ENCODE measurements at regions not wholly inside any gene's neighbourhood (a gene's known extent, or its start where the extent isn't known, plus 50 kb on each side); places are given as distances from the start of the nearest gene placed in this dataset.

DNA sequence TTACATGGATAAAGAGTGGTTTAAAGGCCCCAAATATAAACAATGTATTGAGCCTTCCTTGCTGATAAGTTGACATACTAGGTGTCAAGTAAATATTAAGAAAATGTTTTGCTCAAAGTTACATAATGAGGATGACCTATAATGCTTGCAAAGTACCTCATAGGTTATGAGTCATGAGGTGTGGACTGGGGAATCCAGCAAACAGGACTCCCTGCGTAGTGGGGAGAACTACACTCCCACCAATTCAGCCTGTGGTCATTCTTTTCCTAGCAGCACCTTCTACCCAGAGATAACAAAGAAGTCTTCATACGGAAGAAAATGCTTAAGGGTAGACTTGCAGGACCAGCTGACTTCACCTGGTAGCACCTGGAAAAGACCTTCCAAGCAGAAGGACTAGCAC is 418.9 kb upstream of the CPEB2 start:
- no peak for TF ChIP-seq CTCF (IDR thresholded peaks at IDR 0.05; ENCODE audit: partially characterized antibody, unreplicated experiment)
- Mint-ChIP-seq H3K27me3 (ENCODE audit: unreplicated experiment) (no peaks in the 10 kb centered on the region), H3K36me3 (ENCODE audit: unreplicated experiment) (no peaks in the 10 kb centered on the region), H3K27ac (ENCODE audit: unreplicated experiment) (no peak overlapping the region), H3K4me3 (ENCODE audit: unreplicated experiment) (no peak overlapping the region), H3K4me1 (ENCODE audit: low read depth, unreplicated experiment) (no peaks in the 10 kb centered on the region), H3K9me3 (ENCODE audit: unreplicated experiment) (no peaks in the 10 kb centered on the region)
- DNase-seq: no peak

DNA sequence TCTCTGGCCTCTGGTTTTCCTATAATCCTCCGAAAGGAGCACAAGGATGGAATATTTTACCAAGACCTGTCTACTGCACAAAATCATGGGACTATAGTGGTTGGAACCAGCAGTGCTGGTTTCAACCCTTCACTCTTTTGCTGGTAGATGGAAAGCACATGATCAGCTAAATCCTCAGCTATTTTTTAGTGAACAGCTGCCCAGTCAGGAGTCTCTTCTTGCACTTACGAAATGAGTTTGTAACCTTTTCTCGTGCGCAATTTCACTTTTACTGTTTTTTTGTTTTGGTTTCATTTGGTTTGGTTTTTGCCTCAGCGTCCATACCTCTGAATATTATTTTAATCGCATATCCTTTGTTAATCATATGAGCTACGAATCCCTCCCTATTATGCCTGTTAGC is 418.5 kb upstream of the CPEB2 start:
- H3K4me1 Mint-ChIP-seq (ENCODE audit: low read depth, unreplicated experiment): no peaks in the 10 kb centered on the region
- H3K9me3 Mint-ChIP-seq (ENCODE audit: unreplicated experiment): no peaks in the 10 kb centered on the region
- H3K27me3 Mint-ChIP-seq (ENCODE audit: unreplicated experiment): no peaks in the 10 kb centered on the region
- TF ChIP-seq CTCF (IDR thresholded peaks at IDR 0.05; ENCODE audit: partially characterized antibody, unreplicated experiment): no peak
- no peak overlapping the region for H3K27ac Mint-ChIP-seq (ENCODE audit: unreplicated experiment)
- no peaks in the 10 kb centered on the region for H3K36me3 Mint-ChIP-seq (ENCODE audit: unreplicated experiment)
- H3K4me3 Mint-ChIP-seq (ENCODE audit: unreplicated experiment): no peak overlapping the region
- DNase-seq: no peak

DNA sequence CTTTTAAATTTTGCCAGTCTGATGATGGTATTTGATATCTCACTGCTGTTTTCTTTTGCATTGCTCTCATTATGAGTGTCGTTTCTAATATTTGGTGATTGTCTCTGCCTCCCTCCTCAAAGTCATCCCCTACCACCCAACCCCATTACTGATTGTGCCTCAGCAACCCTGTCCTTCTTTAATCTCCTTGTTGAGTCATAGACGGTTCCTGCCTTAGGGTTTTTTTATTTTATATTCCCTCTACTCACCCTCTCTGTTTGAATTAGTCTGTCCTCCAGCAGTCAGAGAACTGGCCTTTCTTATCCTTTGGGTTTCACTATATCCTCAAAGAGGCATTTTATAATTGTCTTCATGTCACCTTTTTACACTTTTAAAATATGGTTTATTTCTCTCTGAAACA is 409.3 kb upstream of the CPEB2 start:
- Mint-ChIP-seq H3K9me3 (ENCODE audit: unreplicated experiment) (no peaks in the 10 kb centered on the region), H3K4me3 (ENCODE audit: unreplicated experiment) (no peak overlapping the region), H3K36me3 (ENCODE audit: unreplicated experiment) (no peaks in the 10 kb centered on the region), H3K4me1 (ENCODE audit: low read depth, unreplicated experiment) (no peaks in the 10 kb centered on the region), H3K27ac (ENCODE audit: unreplicated experiment) (no peak overlapping the region), H3K27me3 (ENCODE audit: unreplicated experiment) (no peaks in the 10 kb centered on the region)
- no peak for TF ChIP-seq CTCF (IDR thresholded peaks at IDR 0.05; ENCODE audit: partially characterized antibody, unreplicated experiment)
- no peak for DNase-seq

DNA sequence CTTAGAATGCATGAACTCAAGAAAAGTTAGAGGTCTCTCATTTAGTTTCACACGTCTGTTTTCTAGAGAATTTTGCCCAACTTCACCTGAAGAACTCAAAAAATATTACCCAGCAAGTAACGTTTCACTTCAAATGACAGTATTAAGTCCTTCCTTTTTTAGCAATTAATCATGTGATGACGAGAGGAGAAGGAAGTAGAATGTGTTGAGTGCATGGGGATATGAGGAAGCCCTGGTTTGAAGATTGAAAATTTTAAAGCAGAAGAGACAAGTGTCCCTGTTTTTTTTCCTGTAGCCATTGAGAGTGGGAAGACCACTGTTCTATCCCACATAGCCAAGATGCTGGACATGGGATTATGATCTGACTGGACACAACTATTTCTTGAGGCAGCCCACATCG is 406.3 kb upstream of the CPEB2 start:
- Mint-ChIP-seq H3K36me3 (ENCODE audit: unreplicated experiment) (no peaks in the 10 kb centered on the region), H3K27me3 (ENCODE audit: unreplicated experiment) (no peaks in the 10 kb centered on the region), H3K27ac (ENCODE audit: unreplicated experiment) (no peak overlapping the region), H3K4me3 (ENCODE audit: unreplicated experiment) (no peak overlapping the region), H3K9me3 (ENCODE audit: unreplicated experiment) (no peaks in the 10 kb centered on the region), H3K4me1 (ENCODE audit: low read depth, unreplicated experiment) (no peaks in the 10 kb centered on the region)
- no peak for DNase-seq
- no peak for TF ChIP-seq CTCF (IDR thresholded peaks at IDR 0.05; ENCODE audit: partially characterized antibody, unreplicated experiment)

DNA sequence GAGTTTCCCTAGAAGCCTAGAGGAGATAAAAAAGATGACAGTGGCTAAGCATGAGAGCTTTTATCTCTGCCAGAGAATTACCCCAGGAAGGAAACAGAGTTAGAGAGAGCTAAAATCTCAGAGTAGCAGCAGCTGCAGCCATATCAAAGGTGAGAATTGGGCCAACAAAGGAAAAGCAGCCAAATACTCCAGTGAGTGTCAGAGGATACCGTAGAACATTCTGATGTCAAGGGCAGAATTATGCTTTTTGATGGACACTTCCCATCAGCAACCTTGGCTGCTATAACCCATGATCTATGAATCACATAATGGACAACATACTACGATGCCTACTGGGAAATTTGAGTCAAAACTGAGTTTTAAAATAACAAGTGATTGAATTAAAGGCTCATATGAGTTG is 405.8 kb upstream of the CPEB2 start:
- no peaks in the 10 kb centered on the region for H3K36me3 Mint-ChIP-seq (ENCODE audit: unreplicated experiment)
- no peak overlapping the region for H3K4me3 Mint-ChIP-seq (ENCODE audit: unreplicated experiment)
- H3K9me3 Mint-ChIP-seq (ENCODE audit: unreplicated experiment): no peaks in the 10 kb centered on the region
- H3K27ac Mint-ChIP-seq (ENCODE audit: unreplicated experiment): no peak overlapping the region
- H3K4me1 Mint-ChIP-seq (ENCODE audit: low read depth, unreplicated experiment): no peaks in the 10 kb centered on the region
- H3K27me3 Mint-ChIP-seq (ENCODE audit: unreplicated experiment): no peaks in the 10 kb centered on the region
- DNase-seq: no peak
- TF ChIP-seq CTCF (IDR thresholded peaks at IDR 0.05; ENCODE audit: partially characterized antibody, unreplicated experiment): no peak

All from glutamatergic neuron (in vitro differentiated cells).